Erythroblast (primary cell): ENCODE measurements at regions not wholly inside any gene's neighbourhood (a gene's known extent, or its start where the extent isn't known, plus 50 kb on each side); places are given as distances from the start of the nearest gene placed in this dataset.

Experiments used
- DNase-seq, 2 experiments: peaks; one replicate each; lab custom pipeline; 2025; lab: John Stamatoyannopoulos, UW
- GATA1 ChIP-seq: IDR thresholded peaks from 2 replicates; pipeline ENCODE4 v1.6.1; 2011; ENCODE audit warnings: low read depth, mild to moderate bottlenecking, control low read depth, low read length, moderate library complexity
- POLR2A ChIP-seq: IDR thresholded peaks from 2 replicates; pipeline ENCODE4 v1.6.1; 2011; ENCODE audit warnings: mild to moderate bottlenecking, low read length

DNA sequence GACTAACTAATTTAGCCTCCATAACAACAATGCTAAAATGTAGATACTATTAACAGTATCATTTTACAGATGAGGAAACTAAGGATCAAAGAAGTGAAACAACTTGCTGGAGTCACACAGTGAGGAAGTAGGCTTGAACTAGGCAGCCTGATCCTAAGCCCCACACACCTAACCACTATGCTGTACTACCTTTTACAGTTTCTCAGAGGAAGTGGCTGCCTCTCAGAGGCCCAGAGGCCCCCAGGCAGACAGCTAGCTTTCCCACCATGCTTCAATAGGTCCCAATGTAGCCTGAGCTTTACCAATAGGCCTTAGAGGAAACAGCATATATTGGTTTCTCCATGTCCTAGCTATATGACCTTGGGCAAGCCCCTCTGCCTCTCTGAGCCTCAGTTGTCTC lies 69.4 kb upstream of the PJA1 start:
- TF ChIP-seq POLR2A = no peak
- no peak for TF ChIP-seq GATA1

DNA sequence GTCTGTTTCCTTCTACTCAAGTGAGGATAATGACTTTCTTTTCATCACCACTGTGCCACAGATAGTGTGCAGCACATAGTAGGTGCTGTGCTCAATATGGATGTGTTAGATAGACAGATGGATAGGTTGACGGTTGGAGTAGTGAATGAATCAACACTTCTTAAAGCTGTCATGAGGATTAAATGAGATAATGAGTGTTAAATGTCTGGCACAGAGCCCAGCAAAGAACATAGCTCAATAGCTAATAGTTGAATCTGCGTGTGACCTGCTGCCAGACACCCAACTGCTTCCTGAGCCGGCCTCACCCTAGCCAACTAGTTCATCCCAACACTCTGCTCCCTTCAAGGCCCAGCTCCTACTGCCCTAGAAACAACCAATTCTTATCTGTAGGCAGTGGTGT lies 67.7 kb upstream of the PJA1 start:
- DNase-seq = peak; percentile 71 to 88
- TF ChIP-seq POLR2A (no peak), GATA1 (no peak)

More for the DNA sequence above, 69.4 kb upstream of the PJA1 start:
- no peak for DNase-seq

- no peak for TF ChIP-seq POLR2A
- no peak for TF ChIP-seq GATA1
- DNase-seq = no peak
Measured at GRCh38 chrX:69231903-69232302, 66.7 kb upstream of the PJA1 start.

DNA sequence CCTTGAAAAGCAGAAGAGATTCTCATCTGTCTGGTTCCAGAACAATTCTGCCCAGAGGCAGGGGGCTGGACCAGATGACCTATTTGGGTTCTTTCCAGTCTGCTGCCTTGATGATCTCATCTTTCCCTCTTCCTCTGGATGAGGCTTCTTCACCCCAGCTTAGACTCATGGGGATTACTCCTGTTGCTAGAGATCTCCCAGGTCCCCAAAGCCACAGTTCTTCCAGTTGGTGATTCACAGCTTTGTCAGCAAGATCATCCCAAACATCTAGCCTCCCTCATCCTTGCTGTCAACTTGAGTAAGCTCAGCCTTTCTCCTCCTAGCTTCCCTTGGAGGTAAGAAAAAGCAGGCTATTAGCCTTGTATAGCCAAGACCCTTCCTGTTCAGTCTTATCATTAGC lies 64.2 kb upstream of the PJA1 start:
- TF ChIP-seq GATA1 = no peak
- TF ChIP-seq POLR2A = no peak
- no peak for DNase-seq

DNA sequence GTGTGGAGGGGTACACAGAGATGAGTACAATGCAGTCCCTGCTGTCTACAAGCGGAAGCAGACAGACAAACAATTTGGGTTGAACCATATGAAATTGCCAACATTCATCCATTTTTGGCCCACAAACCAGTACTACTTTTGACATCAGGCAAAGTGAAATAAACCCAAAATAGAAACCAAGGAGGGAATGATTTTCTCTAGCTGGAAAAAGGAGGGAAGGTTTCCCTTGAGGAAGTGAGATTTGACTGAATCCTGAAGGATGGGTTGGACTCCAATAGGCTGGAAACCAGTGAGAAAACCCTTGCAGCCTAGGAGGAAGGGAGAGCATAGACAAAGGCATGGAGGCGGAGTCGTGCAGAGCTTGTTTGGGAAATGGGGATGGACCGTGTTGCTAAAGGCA lies 63.5 kb upstream of the PJA1 start:
- TF ChIP-seq GATA1 (no peak), POLR2A (no peak)
- no peak for DNase-seq

DNA sequence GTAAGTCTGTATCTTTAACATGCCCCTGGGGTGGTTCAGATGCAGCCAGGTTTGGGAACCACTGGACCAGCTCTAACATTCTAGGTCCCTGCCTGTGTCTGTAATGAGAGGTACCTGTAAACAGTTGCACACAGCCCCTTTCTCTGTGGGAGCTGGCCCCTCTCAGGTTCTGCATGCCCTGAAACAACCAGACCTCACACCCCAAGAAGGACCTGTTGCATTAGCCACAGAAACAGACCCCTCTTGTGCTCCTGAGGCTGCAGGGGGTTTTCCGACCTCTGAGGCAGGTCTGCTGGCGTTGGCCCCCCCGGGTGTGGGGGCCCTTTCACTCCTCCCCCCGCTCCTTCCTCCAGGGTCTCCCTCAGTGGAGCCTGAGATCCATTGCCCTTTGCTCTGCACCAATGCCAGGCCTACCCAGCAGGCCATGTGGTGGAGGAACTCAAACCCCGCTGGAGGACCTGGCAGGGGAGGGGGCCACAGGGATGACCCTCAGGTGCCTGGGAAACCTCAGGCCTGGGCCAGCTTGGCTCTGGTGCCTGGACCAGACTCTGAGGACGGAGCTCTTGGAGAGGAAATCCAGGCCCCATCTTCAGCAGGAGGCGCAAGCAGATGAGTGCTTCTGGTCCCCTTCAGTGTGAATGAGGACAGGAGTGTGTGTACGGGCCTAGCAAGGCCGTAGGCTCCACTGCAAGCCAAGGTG lies 61.4 kb upstream of the PJA1 start:
- DNase-seq = no peak
- no peak for TF ChIP-seq POLR2A
- TF ChIP-seq GATA1 = no peak

GRCh38 chrX:69222103-69223090 lies 57.1 kb upstream of the PJA1 start:
- TF ChIP-seq GATA1 (no peak), POLR2A (no peak)
- peak; percentile 53 to 72 for DNase-seq

- no peak for TF ChIP-seq POLR2A
- TF ChIP-seq GATA1 = no peak
- DNase-seq = no peak
Measured at GRCh38 chrX:69221239-69222102, 56.2 kb upstream of the PJA1 start.

DNA sequence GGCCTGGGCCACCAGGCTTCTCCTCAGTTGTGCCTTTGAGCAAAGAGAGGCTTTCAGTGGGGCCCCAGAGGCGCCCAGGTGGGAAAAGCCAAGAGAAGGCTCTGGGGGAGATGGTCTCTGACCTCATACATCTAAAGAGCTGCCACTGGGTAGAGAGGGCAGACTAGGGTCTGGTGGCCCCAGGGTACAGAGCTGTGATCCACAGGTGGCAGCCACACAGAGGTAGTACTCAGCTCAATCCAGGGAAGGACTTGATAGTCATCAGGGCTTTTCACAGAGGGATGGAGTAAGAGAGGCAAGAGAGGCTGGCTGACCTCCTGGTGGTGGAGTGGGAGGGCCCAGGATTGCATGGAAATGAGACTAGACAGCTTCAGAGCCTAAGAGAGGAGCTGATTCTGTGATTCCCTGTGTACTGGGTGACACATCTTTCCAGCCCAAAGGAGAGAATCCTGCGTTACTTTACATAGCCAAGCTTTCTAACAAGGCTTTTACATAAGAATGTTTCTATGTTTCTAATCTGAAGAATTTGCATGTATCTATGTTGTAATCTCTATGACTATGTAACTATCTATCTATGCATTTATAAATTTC lies 53.2 kb upstream of the PJA1 start:
- DNase-seq = no peak
- TF ChIP-seq POLR2A (no peak), GATA1 (no peak)

- no peak for DNase-seq
- TF ChIP-seq POLR2A (no peak), GATA1 (no peak)
Measured at GRCh38 chrX:69216911-69217310, 51.7 kb upstream of the PJA1 start.

- no peak for TF ChIP-seq POLR2A
- TF ChIP-seq GATA1 = no peak
- DNase-seq = no peak
Measured at GRCh38 chrX:69216446-69216845, 51.2 kb upstream of the PJA1 start.

DNA sequence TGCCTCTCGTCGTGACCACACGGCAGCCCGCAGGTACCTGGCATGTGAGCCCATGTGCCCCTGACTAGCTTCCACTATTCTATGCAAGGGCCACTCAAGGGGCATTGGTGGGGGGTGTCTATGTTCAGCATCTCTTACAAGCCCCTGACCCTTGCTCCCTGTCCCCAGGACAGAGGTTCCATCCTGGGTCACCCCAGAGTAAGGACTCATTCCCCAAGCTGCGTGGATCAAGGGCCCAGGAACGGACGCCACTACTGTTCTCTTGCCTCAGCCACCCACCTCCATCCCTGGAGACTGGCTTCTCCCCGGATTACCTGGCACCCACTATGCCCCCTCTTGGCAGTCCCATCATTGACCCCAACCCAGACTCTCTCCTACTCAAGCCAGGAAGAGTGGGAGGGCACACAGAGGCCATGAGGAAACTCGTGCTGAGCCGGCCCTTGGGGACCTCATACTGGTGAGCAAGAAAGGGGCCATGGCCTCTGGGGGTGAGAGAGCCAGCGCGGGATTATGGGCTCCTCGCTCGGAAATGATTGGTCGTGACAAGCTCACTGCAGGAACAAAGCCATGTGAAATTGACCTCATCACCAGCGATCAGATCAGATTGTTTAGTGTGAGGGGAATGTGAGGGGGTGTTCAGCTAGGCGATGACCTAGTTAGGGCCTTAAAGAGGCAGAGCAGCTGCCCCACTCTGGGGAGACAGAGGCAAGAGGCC lies 50.1 kb upstream of the PJA1 start:
- DNase-seq = no peak
- TF ChIP-seq POLR2A (no peak), GATA1 (no peak)
